H1 (cell line): ENCODE measurements at regions not wholly inside any gene's neighbourhood (a gene's known extent, or its start where the extent isn't known, plus 50 kb on each side); places are given as distances from the start of the nearest gene placed in this dataset.

ENCODE experiments used
- CTCF ChIA-PET: fragments of 300-600 bp; sonication (Branson Sonifier 250); formaldehyde crosslinking; loops from one replicate; lab custom pipeline; 2021; ENCODE audit not compliant: partially characterized antibody; lab: Charles Lee
- POLR2A ChIA-PET: fragments of 300-600 bp; sonication (Branson Sonifier 250); formaldehyde crosslinking; loops from one replicate; lab custom pipeline; 2021; ENCODE audit warnings: inconsistent platforms; ENCODE audit not compliant: partially characterized antibody; lab: Charles Lee
- DNase-seq, 2 experiments: peaks; one replicate each; pipeline versions ENCODE4 v3.0.0 to v3.0.0-alpha.2; 2010 to 2022; ENCODE audit warnings: low spot score in 2 of 2, low read depth in 1 of 2, mixed read lengths in 1 of 2
- FAIRE-seq: peaks from 2 replicates; lab custom pipeline; 2011; peaks lifted over from hg19 to GRCh38; lab: Jason Lieb, UNC
- H2AFZ ChIP-seq: 2 replicates; pipeline ENCODE4 v1.8.1; 2012; ENCODE audit warnings: low read length, inconsistent platforms
- H2AK5ac ChIP-seq: 2 replicates; pipeline ENCODE4 v1.6.1; 2013; ENCODE audit warnings: low read depth, low read length
- H2BK120ac ChIP-seq: replicated peaks from 2 replicates; pipeline ENCODE3; 2013; ENCODE audit warnings: low read depth, low read length, inconsistent platforms
- H2BK12ac ChIP-seq: 2 replicates; pipeline ENCODE4 v1.6.1; 2013; ENCODE audit warnings: low read depth, low read length
- H2BK15ac ChIP-seq: 2 replicates; pipeline ENCODE4 v1.6.1; 2013; ENCODE audit warnings: low read length
- H2BK20ac ChIP-seq: 2 replicates; pipeline ENCODE4 v1.6.1; 2013; ENCODE audit warnings: low read length
- H2BK5ac ChIP-seq: 2 replicates; pipeline ENCODE4 v1.6.1; 2013; ENCODE audit warnings: low read depth, low read length
- H3K14ac ChIP-seq: 2 replicates; pipeline ENCODE4 v1.6.1; 2013; ENCODE audit warnings: inconsistent platforms; ENCODE audit not compliant: insufficient read length
- H3K18ac ChIP-seq: 2 replicates; pipeline ENCODE4 v1.6.1; 2013; ENCODE audit warnings: low read length; ENCODE audit errors: extremely low read depth
- H3K23ac ChIP-seq: 2 replicates; pipeline ENCODE4 v1.6.1; 2013; ENCODE audit warnings: inconsistent platforms; ENCODE audit not compliant: insufficient read length
- H3K23me2 ChIP-seq: 2 replicates; pipeline ENCODE4 v1.6.1; 2013; ENCODE audit warnings: low read depth, low read length
- H3K27ac ChIP-seq: 2 replicates; pipeline ENCODE4 v1.6.1; 2011; ENCODE audit warnings: low read depth, low read length, inconsistent platforms
- H3K27me3 ChIP-seq, 4 experiments: replicated peaks in 1 of 4; 1 replicate in 1 of 4; 2 replicates in 3 of 4; pipeline versions ENCODE4 v1.6.1 to v1.8.1; 2011 to 2013; ENCODE audit warnings: low read length in 3 of 4, mild to moderate bottlenecking in 3 of 4, inconsistent platforms in 2 of 4, mixed read lengths in 2 of 4, moderate library complexity in 1 of 4; ENCODE audit not compliant: control insufficient read depth in 3 of 4, insufficient read depth in 3 of 4; ENCODE audit errors: extremely low read depth in 1 of 4
- H3K36me3 ChIP-seq, 4 experiments: 2 replicates each; pipeline versions ENCODE4 v1.6.1 to v1.8.1; 2011 to 2013; ENCODE audit warnings: mild to moderate bottlenecking in 4 of 4, low read length in 3 of 4, moderate library complexity in 2 of 4, control low read depth in 1 of 4, inconsistent platforms in 1 of 4; ENCODE audit not compliant: insufficient read depth in 4 of 4, control insufficient read depth in 2 of 4
- H3K4ac ChIP-seq: replicated peaks from 2 replicates; pipeline ENCODE3; 2013; ENCODE audit warnings: low read length, low read depth, mixed read lengths, inconsistent platforms; ENCODE audit not compliant: insufficient read length
- H3K4me1 ChIP-seq, 4 experiments: replicated peaks in 1 of 4; 1 replicate in 1 of 4; 2 replicates in 3 of 4; pipeline versions ENCODE4 v1.6.1 to v1.8.1; 2011 to 2013; ENCODE audit warnings: low read length in 3 of 4, inconsistent platforms in 2 of 4, mixed read lengths in 1 of 4; ENCODE audit not compliant: insufficient read depth in 4 of 4, control insufficient read depth in 3 of 4
- H3K4me2 ChIP-seq, 2 experiments: 2 replicates each; pipeline versions ENCODE4 v1.6.1 to v1.8.1; 2011 to 2013; ENCODE audit warnings: low read depth in 2 of 2, low read length in 2 of 2, control low read depth in 1 of 2, inconsistent platforms in 1 of 2, mild to moderate bottlenecking in 1 of 2; ENCODE audit not compliant: insufficient read depth in 1 of 2
- H3K4me3 ChIP-seq, 4 experiments: fragments of 200-600, 300-600 bp in 1 of 4; sonication (generic), shearing (Covaris generic), sonication (Bioruptor Twin) in 1 of 4; 2 replicates each; pipeline versions ENCODE4 v1.5.1 to v1.8.1; 2011 to 2016; ENCODE audit warnings: low read length in 4 of 4, low read depth in 3 of 4, control low read depth in 2 of 4, inconsistent platforms in 2 of 4, mild to moderate bottlenecking in 2 of 4, mixed read lengths in 1 of 4, moderate library complexity in 1 of 4; ENCODE audit not compliant: insufficient read depth in 2 of 4; ENCODE audit errors: extremely low read depth in 1 of 4
- H3K56ac ChIP-seq: replicated peaks from 2 replicates; pipeline ENCODE3; 2013; ENCODE audit warnings: low read depth, mild to moderate bottlenecking, mixed read lengths, low read length, inconsistent platforms; ENCODE audit not compliant: insufficient read length
- H3K79me1 ChIP-seq: 2 replicates; pipeline ENCODE4 v1.6.1; 2013; ENCODE audit warnings: low read depth, low read length, control low read depth
- H3K79me2 ChIP-seq, 2 experiments: 2 replicates each; pipeline versions ENCODE4 v1.6.1 to v1.8.1; 2012 to 2013; ENCODE audit warnings: low read length in 2 of 2, mild to moderate bottlenecking in 2 of 2, inconsistent platforms in 1 of 2; ENCODE audit not compliant: insufficient read depth in 2 of 2, control insufficient read depth in 1 of 2
- H3K9ac ChIP-seq, 4 experiments: replicated peaks in 1 of 4; 1 replicate in 1 of 4; 2 replicates in 3 of 4; pipeline versions ENCODE4 v1.6.1 to v1.8.1; 2011 to 2013; ENCODE audit warnings: low read depth in 3 of 4, low read length in 3 of 4, control low read depth in 2 of 4, mild to moderate bottlenecking in 2 of 4, moderate library complexity in 2 of 4, inconsistent platforms in 1 of 4; ENCODE audit errors: extremely low read depth in 1 of 4
- H3K9me3 ChIP-seq, 2 experiments: 2 replicates each; pipeline versions ENCODE4 v1.6.1 to v1.8.1; 2012 to 2013; ENCODE audit warnings: mild to moderate bottlenecking in 2 of 2, moderate library complexity in 2 of 2, control low read depth in 1 of 2, inconsistent platforms in 1 of 2, low read depth in 1 of 2, low read length in 1 of 2, mixed read lengths in 1 of 2; ENCODE audit not compliant: insufficient read depth in 2 of 2
- H4K20me1 ChIP-seq, 2 experiments: replicated peaks in 1 of 2; 2 replicates each; pipeline versions ENCODE3 to v1.8.1; 2011 to 2013; ENCODE audit warnings: inconsistent platforms in 2 of 2, low read length in 2 of 2, mild to moderate bottlenecking in 1 of 2; ENCODE audit not compliant: insufficient read depth in 2 of 2, control insufficient read depth in 1 of 2
- H4K5ac ChIP-seq: 2 replicates; pipeline ENCODE4 v1.6.1; 2013; ENCODE audit warnings: low read length, low read depth, mixed read lengths, inconsistent platforms; ENCODE audit not compliant: insufficient read length
- H4K8ac ChIP-seq: 2 replicates; pipeline ENCODE4 v1.8.0; 2013; ENCODE audit warnings: mild to moderate bottlenecking, moderate library complexity, low read length, inconsistent platforms; ENCODE audit not compliant: insufficient read depth; ENCODE audit errors: extremely low read depth
- H4K91ac ChIP-seq: replicated peaks from 2 replicates; pipeline ENCODE3; 2013; ENCODE audit warnings: low read length, mixed read lengths, inconsistent platforms; ENCODE audit not compliant: insufficient read length
- ASH2L ChIP-seq: fragments of 200-600, 300-600 bp; sonication (generic); IDR thresholded peaks from one replicate; pipeline ENCODE4 v1.7.1; 2017; ENCODE audit warnings: low read length
- BACH1 ChIP-seq: IDR thresholded peaks from 2 replicates; pipeline ENCODE4 v1.6.1; 2012; ENCODE audit warnings: low read length, improper control_type of control experiment
- BCL11A ChIP-seq, 2 experiments: IDR thresholded peaks; one replicate each; pipeline ENCODE4 v1.6.1; 2011; ENCODE audit warnings: low read depth in 2 of 2, low read length in 2 of 2, mild to moderate bottlenecking in 2 of 2
- CBX8 ChIP-seq: fragments of 300-800, 300-1000 bp; sonication (generic); IDR thresholded peaks from 2 replicates; pipeline ENCODE4 v1.7.1; 2016; ENCODE audit warnings: low read depth, low read length, borderline replicate concordance
- E2F6 ChIP-seq: IDR thresholded peaks from 2 replicates; pipeline ENCODE4 v1.6.1; 2012; ENCODE audit warnings: inconsistent platforms
- EP300 ChIP-seq, 2 experiments: IDR thresholded peaks; 1 replicate in 1 of 2; 2 replicates in 1 of 2; pipeline ENCODE4 v1.6.1; 2011 to 2012; ENCODE audit warnings: low read depth in 2 of 2, low read length in 2 of 2, mild to moderate bottlenecking in 2 of 2, borderline replicate concordance in 1 of 2, inconsistent platforms in 1 of 2, moderate library complexity in 1 of 2
- GABPA ChIP-seq: IDR thresholded peaks from 2 replicates; pipeline ENCODE4 v1.6.1; 2011; ENCODE audit warnings: mild to moderate bottlenecking, low read length, moderate library complexity, borderline replicate concordance; ENCODE audit not compliant: insufficient read depth
- HDAC2 ChIP-seq, 2 experiments: fragments of 300-600 bp in 1 of 2; sonication (generic) in 1 of 2; IDR thresholded peaks; 2 replicates each; pipeline ENCODE4 v1.6.1; 2011 to 2012; ENCODE audit warnings: low read depth in 2 of 2, low read length in 2 of 2, mild to moderate bottlenecking in 2 of 2, moderate library complexity in 2 of 2, borderline replicate concordance in 1 of 2, inconsistent platforms in 1 of 2
- JUN ChIP-seq: IDR thresholded peaks from 2 replicates; pipeline ENCODE4 v1.6.1; 2011; ENCODE audit warnings: low read depth, mild to moderate bottlenecking, improper control_type of control experiment, low read length
- MAFK ChIP-seq: IDR thresholded peaks from 2 replicates; pipeline ENCODE4 v1.6.1; 2012; ENCODE audit warnings: low read depth, mild to moderate bottlenecking, improper control_type of control experiment, low read length
- POLR2A ChIP-seq, 2 experiments: IDR thresholded peaks; 1 replicate in 1 of 2; 2 replicates in 1 of 2; pipeline ENCODE4 v1.6.1; 2011; ENCODE audit warnings: low read depth in 2 of 2, low read length in 2 of 2, mild to moderate bottlenecking in 2 of 2; ENCODE audit errors: control extremely low read depth in 1 of 2
- SP4 ChIP-seq: IDR thresholded peaks from 2 replicates; pipeline ENCODE4 v1.6.1; 2012; ENCODE audit warnings: low read length, inconsistent platforms
- TAF1 ChIP-seq: IDR thresholded peaks from 2 replicates; pipeline ENCODE4 v1.6.1; 2011; ENCODE audit warnings: mild to moderate bottlenecking, low read depth, low read length
- TAF7 ChIP-seq: optimal IDR thresholded peaks from 2 replicates; pipeline ENCODE3; 2011; ENCODE audit warnings: low read depth, mild to moderate bottlenecking, inconsistent platforms, low read length, moderate library complexity, borderline replicate concordance
- WGBS, 2 experiments: shearing (Covaris generic) in 1 of 2; methylation state at CpG; one replicate each; pipeline versions ENCODE4 v1.1.6 to v1.1.7; 2013 to 2015; ENCODE audit warnings: low lambda C conversion rate in 2 of 2, mixed read lengths in 2 of 2, inconsistent platforms in 1 of 2, low coverage in 1 of 2, missing lambda C conversion rate in 1 of 2; ENCODE audit not compliant: insufficient replicate concordance in 2 of 2, insufficient coverage in 1 of 2, insufficient read length in 1 of 2; ENCODE audit errors: extremely low coverage in 1 of 2, missing lambda C conversion rate in 1 of 2; 5-methylcytosine and 5-hydroxymethylcytosine counted together
- TF ChIP-seq, protein P1 (sequence below): IDR thresholded peaks from 2 replicates; pipeline ENCODE4 v1.6.1; 2011; ENCODE audit warnings: low read depth, mild to moderate bottlenecking, low read length; ENCODE audit not compliant: insufficient read depth

- Histone ChIP-seq H3K14ac (no peak overlapping the region), H2AFZ (no peak overlapping the region), H2BK20ac (no peak overlapping the region), H2AK5ac (no peak overlapping the region), H3K4me2 (no peak overlapping the region), H4K91ac (no peak overlapping the region), H3K23ac (no peak overlapping the region), H2BK120ac (no peak overlapping the region), H3K9me3 (no peaks in the 10 kb centered on the region), H2BK15ac (no peak overlapping the region), H4K5ac (no peak overlapping the region), H3K9ac (no peak overlapping the region), H3K4me1 (no peaks in the 10 kb centered on the region), H3K79me1 (no peaks in the 10 kb centered on the region), H4K8ac (no peak overlapping the region), H3K4ac (no peak overlapping the region), H3K36me3 (no peaks in the 10 kb centered on the region), H4K20me1 (no peaks in the 10 kb centered on the region), H2BK12ac (no peak overlapping the region), H3K79me2 (no peaks in the 10 kb centered on the region), H3K4me3 (no peak overlapping the region), H3K27me3 (no peaks in the 10 kb centered on the region), H3K27ac (no peak overlapping the region), H2BK5ac (no peak overlapping the region), H3K56ac (no peak overlapping the region), H3K18ac (no peak overlapping the region), H3K23me2 (no peaks in the 10 kb centered on the region)
- FAIRE-seq (no peak), DNase-seq (no peak)
- WGBS, 2 experiments, result 48 to 100% methylated on average over 1 to 2 of the region's 2 CpGs
- POLR2A ChIA-PET, result no interaction called here
- CTCF ChIA-PET, result no interaction called here
- no peak for TF ChIP-seq ASH2L
- TF ChIP-seq BACH1, result no peak
- no peak for TF ChIP-seq E2F6
- no peak for TF ChIP-seq JUN
- no peak for TF ChIP-seq EP300 (IDR thresholded peaks at IDR 0.05; ENCODE audit: borderline replicate concordance in 1 of 2, low read depth in 2 of 2, low read length in 2 of 2)
- TF ChIP-seq CBX8, result no peak
- TF ChIP-seq MAFK, result no peak
- no peak for TF ChIP-seq POLR2A (IDR thresholded peaks at IDR 0.05; ENCODE audit: control extremely low read depth in 1 of 2, low read depth in 2 of 2, low read length in 2 of 2)
- no peak for TF ChIP-seq TAF1
- no peak for TF ChIP-seq BCL11A (IDR thresholded peaks at IDR 0.05; ENCODE audit: low read depth in 2 of 2, low read length in 2 of 2)
- TF ChIP-seq TAF7, result no peak
- TF ChIP-seq HDAC2 (IDR thresholded peaks at IDR 0.05; ENCODE audit: borderline replicate concordance in 1 of 2, low read depth in 2 of 2, low read length in 2 of 2), result no peak
- TF ChIP-seq SP4, result no peak
- TF ChIP-seq GABPA, result no peak
- TF ChIP-seq, protein P1, sequence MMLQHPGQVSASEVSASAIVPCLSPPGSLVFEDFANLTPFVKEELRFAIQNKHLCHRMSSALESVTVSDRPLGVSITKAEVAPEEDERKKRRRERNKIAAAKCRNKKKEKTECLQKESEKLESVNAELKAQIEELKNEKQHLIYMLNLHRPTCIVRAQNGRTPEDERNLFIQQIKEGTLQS, result no peak
Observed at GRCh38 chr4:54882616-54883015, 224.9 kb downstream of the KIT start.
